ENCODE measurements at regions not wholly inside any gene's neighbourhood (a gene's known extent, or its start where the extent isn't known, plus 50 kb on each side); places are given as distances from the start of the nearest gene placed in this dataset.

DNA sequence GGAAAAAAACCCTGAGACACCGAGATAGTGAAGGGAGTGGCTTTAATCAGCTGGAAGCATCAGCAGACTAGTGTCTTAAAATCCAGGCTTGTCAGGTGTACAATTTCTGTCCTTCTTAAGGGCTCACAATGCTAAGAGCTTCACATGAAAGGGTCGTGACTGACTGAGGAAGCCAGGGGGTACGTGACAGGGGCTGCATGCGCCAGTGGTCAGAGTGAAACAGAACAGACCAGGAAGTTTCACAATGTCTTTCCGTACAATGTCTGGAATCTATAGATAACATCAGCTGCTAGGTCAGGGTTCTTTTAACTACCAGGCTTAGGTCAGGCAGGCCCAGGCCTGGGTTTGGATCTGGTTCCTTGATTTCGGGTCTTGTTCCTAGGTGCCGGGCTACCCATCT is 253.0 kb downstream of the CDH10 start:
- DNase-seq (ENCODE audit: low read depth) = no peak
- H3K4me3 ChIP-seq (ENCODE audit: low read depth, low read length) = no peak overlapping the region

DNA sequence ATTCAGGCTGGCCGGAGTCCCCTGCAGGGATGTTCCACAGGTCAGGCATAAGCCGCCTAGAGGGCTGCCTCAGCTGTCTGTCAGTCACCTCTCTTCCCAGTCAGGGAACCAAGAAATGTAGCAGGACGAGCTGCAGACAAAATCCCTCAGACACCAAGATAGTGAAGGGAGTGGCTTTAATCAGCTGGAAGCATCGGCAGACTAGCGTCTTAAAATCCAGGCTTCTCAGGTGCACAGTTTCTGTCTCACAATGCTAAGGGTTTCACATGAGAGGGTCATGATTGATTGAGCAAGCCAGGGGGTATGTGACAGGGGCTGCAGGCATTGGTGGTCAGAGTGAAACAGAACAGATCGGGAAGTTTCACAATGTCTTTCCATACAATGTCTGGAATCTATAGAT is 247.2 kb downstream of the CDH10 start:
- no peak overlapping the region for H3K4me3 ChIP-seq (ENCODE audit: low read depth, low read length)
- DNase-seq (ENCODE audit: low read depth) = no peak

DNA sequence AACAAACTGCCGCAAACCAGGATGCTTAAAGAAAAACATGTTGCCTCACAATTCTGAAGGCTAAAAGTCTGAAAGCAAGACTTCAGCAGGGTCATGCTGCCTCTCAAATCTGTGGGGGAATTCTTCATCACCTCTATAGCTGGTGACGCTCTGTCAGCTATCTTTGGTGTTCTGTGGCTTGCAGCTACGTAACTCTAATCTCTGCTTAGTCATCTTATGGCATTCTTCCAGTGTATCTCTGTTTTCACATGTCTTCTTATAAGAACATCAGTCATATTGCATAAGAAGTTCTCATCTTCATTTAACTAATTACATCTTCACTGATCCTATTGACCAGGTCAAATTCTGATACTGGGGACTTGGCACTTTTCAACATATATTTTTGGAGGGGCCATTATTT is 243.0 kb downstream of the CDH10 start:
- DNase-seq (ENCODE audit: low read depth) = peak; percentile 35
- no peak overlapping the region for H3K4me3 ChIP-seq (ENCODE audit: low read depth, low read length)

DNA sequence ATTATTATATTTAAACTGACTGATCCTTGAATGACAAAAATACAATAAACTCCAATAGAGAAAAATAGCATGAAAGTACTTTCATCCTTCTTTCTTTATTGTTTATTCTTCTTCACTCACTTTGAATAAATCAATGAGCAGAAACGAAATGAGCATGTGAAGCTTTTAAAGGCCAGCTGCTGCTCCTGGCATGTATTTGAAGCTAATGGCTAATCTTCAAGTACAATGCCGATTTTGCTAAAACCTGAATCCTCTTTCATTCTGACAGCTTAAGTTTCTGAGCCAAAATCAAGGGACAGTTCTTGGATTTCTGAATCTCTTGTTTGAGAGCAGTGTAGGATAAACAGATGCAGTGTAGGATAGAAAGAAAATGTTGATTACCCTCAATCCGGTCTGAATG is 237.3 kb downstream of the CDH10 start:
- DNase-seq (ENCODE audit: low read depth) = no peak

DNA sequence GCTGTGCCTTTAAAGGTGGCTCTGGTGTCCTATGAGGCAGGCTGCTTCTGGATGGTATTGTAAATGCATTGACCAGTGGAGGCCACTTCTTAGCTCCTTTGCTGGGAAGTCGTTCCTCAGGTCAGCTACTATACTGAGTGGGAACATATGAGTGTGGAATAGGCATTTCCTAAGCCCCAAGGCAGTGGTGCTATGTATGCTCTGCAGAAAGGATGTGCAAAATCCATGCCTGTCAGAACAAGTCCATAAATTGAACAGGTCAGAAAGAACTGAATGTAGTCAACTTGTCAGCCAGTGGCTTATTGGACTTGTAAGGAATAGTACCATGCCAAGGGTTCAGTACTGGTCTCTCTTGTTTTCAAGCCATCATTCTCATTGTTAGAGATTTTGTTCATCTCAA is 216.4 kb downstream of the CDH10 start:
- no peak overlapping the region for H3K4me3 ChIP-seq (ENCODE audit: low read depth, low read length)
- no peak for DNase-seq (ENCODE audit: low read depth)

More for the DNA sequence above, 237.3 kb downstream of the CDH10 start:
- no peak overlapping the region for H3K4me3 ChIP-seq (ENCODE audit: low read depth, low read length)

DNA sequence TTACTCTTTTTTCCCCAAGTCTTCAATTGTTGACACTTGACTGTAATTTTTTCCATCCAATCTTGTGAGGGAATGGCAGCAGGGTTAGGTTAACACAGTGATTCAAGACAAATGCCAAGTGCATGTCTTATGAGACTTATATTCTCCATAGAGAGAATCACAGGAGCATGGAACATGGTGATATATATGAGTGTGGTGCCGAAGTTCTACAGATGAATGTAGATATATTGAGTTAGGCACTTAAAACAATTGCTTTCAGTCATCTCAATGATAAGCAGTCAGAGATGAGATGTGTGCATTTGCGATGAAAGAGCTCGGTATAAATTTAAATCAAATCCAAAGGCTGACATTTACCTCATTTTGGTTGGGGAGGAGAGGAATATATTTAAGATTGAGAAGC is 211.2 kb downstream of the CDH10 start:
- H3K4me3 ChIP-seq (ENCODE audit: low read depth, low read length) = no peak overlapping the region
- no peak for DNase-seq (ENCODE audit: low read depth)
